GM19468 (cell line): ENCODE measurements at regions not wholly inside any gene's neighbourhood (a gene's known extent, or its start where the extent isn't known, plus 50 kb on each side); places are given as distances from the start of the nearest gene placed in this dataset.

ENCODE experiments used
- ATAC-seq: cut with Tn5 transposase; IDR thresholded peaks from one replicate; pipeline ENCODE4 v1.9.1; 2021; ENCODE audit warnings: mild to moderate bottlenecking, moderate library complexity, moderate number of reproducible peaks; ENCODE audit not compliant: unreplicated experiment; ENCODE audit errors: extremely low read depth

- ATAC-seq: no peak
Measured at GRCh38 chr2:153197402-153198386, 280.9 kb downstream of the RPRM start.

GRCh38 chr2:153196378-153197058, 282.0 kb downstream of the RPRM start:
- ATAC-seq: no peak

GRCh38 chr2:153195342-153195741, 283.2 kb downstream of the RPRM start:
- ATAC-seq: no peak

- ATAC-seq: no peak
Measured at GRCh38 chr2:153189091-153189888, 289.3 kb downstream of the RPRM start.

GRCh38 chr2:153179808-153180207, 298.8 kb downstream of the RPRM start:
- no peak for ATAC-seq

- ATAC-seq: no peak
Measured at GRCh38 chr2:153169609-153170008, 309.0 kb downstream of the RPRM start.

GRCh38 chr2:153165021-153165420, 313.5 kb downstream of the RPRM start:
- no peak for ATAC-seq

GRCh38 chr2:153163055-153163454, 315.5 kb downstream of the RPRM start:
- no peak for ATAC-seq

GRCh38 chr2:153156743-153157142, 321.8 kb downstream of the RPRM start:
- ATAC-seq: no peak

- ATAC-seq: no peak
Measured at GRCh38 chr2:153152036-153152435, 326.5 kb downstream of the RPRM start.

GRCh38 chr2:153145470-153145978, 333.0 kb downstream of the RPRM start:
- no peak for ATAC-seq

GRCh38 chr2:153143540-153143939, 335.0 kb downstream of the RPRM start:
- ATAC-seq: no peak

GRCh38 chr2:153140498-153140897, 338.1 kb downstream of the RPRM start:
- ATAC-seq: no peak

- ATAC-seq: no peak
Measured at GRCh38 chr2:153138651-153139375, 339.7 kb downstream of the RPRM start.

GRCh38 chr2:153136216-153136615, 342.3 kb downstream of the RPRM start:
- no peak for ATAC-seq

- no peak for ATAC-seq
Measured at GRCh38 chr2:153134725-153135124, 343.8 kb downstream of the RPRM start.

- no peak for ATAC-seq
Measured at GRCh38 chr2:153133716-153134115, 344.8 kb downstream of the RPRM start.

- no peak for ATAC-seq
Measured at GRCh38 chr2:153132418-153132817, 346.1 kb downstream of the RPRM start.

GRCh38 chr2:153115141-153115540, 363.4 kb downstream of the RPRM start:
- no peak for ATAC-seq

- no peak for ATAC-seq
Measured at GRCh38 chr2:153110486-153110885, 368.1 kb downstream of the RPRM start.
